ENCODE measurements at regions not wholly inside any gene's neighbourhood (a gene's known extent, or its start where the extent isn't known, plus 50 kb on each side); places are given as distances from the start of the nearest gene placed in this dataset.

DNA sequence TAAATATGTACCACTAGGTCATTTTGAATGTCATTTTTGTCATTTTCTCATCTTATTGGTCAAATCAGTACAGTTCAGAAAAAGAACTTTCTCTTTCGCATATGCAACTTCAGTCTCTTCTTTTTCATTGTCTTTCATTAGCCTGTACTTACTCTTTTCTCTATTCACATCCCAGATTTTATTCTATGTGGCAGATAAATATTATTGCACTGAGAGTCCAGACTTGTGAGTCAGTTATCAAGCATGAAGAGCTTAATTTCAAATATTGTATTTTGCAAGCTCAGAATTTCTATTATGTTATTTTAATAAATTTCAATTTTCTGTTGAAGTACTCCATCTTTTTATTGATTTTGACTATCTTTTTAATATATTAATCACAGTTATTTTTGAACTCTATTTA is 105.2 kb upstream of the PALMD start:
- Histone ChIP-seq H3K9ac (ENCODE audit: low read length) (no peak overlapping the region), H3K14ac (ENCODE audit: low read length in 2 of 2) (no peak overlapping the region), H3K23ac (ENCODE audit: low read length in 2 of 2) (no peak overlapping the region), H2BK5ac (ENCODE audit: low read depth, low read length, poor library complexity, severe bottlenecking) (no peak overlapping the region), H4K8ac (ENCODE audit: low read length) (no peak overlapping the region), H4K91ac (ENCODE audit: low read length) (no peak overlapping the region), H3K4me1 (ENCODE audit: control insufficient read depth, insufficient read depth, low read depth, low read length) (peaks cover 2% of the 10 kb centered on the region), H3K36me3 (ENCODE audit: control insufficient read depth in 1 of 2, insufficient read depth in 2 of 2, low read depth in 1 of 2, low read length in 2 of 2) (no peaks in the 10 kb centered on the region), H2BK120ac (ENCODE audit: low read depth, low read length) (no peak overlapping the region), H2AFZ (ENCODE audit: low read depth, low read length) (no peak overlapping the region), H3K27ac (ENCODE audit: low read length, poor library complexity, severe bottlenecking) (no peak overlapping the region), H2BK15ac (ENCODE audit: low read depth, poor library complexity, severe bottlenecking) (no peak overlapping the region), H3K4me2 (ENCODE audit: low read length, poor library complexity, severe bottlenecking) (no peak overlapping the region), H3K9me3 (ENCODE audit: control insufficient read depth, low read length) (no peaks in the 10 kb centered on the region), H2AK5ac (ENCODE audit: low read length, severe bottlenecking) (no peak overlapping the region), H3K79me1 (replicated peaks; ENCODE audit: low read length, poor library complexity, severe bottlenecking) (no peaks in the 10 kb centered on the region), H3K4me3 (ENCODE audit: insufficient read depth in 1 of 2, low read depth in 1 of 2, low read length in 2 of 2) (no peak overlapping the region), H3K18ac (ENCODE audit: low read depth in 1 of 2, low read length in 2 of 2) (no peak overlapping the region), H3K4ac (ENCODE audit: low read depth in 1 of 2, low read length in 2 of 2) (no peak overlapping the region), H3K27me3 (ENCODE audit: control insufficient read depth in 1 of 2, insufficient read depth in 1 of 2, low read length in 2 of 2) (no peaks in the 10 kb centered on the region), H2BK12ac (ENCODE audit: low read length in 2 of 2) (no peak overlapping the region)
- DNase-seq, result no peak
- no CpG with 5 or more reads among the region's 1 CpG for WGBS

DNA sequence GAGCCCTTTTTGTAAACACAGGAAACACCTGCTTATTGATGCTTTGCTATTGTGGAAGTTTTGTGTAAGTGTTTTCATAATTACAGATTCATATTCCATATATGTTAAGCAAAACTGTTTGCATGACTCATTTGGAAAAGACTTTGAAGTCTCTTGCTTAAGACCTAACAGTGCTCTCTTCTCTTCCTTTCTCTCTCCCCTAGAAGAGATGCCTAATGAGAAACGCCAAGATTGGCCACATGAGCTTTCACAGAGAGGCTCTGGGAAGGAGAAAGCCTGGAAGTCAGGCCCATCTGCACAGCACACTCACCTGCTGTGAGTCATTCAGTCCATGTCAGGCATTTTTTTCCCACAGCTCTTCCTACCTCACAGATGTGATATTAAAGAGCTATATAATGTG is 101.6 kb upstream of the PALMD start:
- Histone ChIP-seq H3K27me3 (ENCODE audit: control insufficient read depth in 1 of 2, insufficient read depth in 1 of 2, low read length in 2 of 2) (no peaks in the 10 kb centered on the region), H2BK120ac (ENCODE audit: low read depth, low read length) (no peak overlapping the region), H3K79me1 (replicated peaks; ENCODE audit: low read length, poor library complexity, severe bottlenecking) (no peaks in the 10 kb centered on the region), H3K9me3 (ENCODE audit: control insufficient read depth, low read length) (no peaks in the 10 kb centered on the region), H3K23ac (ENCODE audit: low read length in 2 of 2) (no peak overlapping the region), H3K27ac (ENCODE audit: low read length, poor library complexity, severe bottlenecking) (no peak overlapping the region), H3K14ac (ENCODE audit: low read length in 2 of 2) (no peak overlapping the region), H4K8ac (ENCODE audit: low read length) (no peak overlapping the region), H2AFZ (ENCODE audit: low read depth, low read length) (no peak overlapping the region), H3K4me2 (ENCODE audit: low read length, poor library complexity, severe bottlenecking) (no peak overlapping the region), H3K4me1 (ENCODE audit: control insufficient read depth, insufficient read depth, low read depth, low read length) (peaks cover 3% of the 10 kb centered on the region), H2AK5ac (ENCODE audit: low read length, severe bottlenecking) (no peak overlapping the region), H3K9ac (ENCODE audit: low read length) (no peak overlapping the region), H2BK5ac (ENCODE audit: low read depth, low read length, poor library complexity, severe bottlenecking) (no peak overlapping the region), H3K36me3 (ENCODE audit: control insufficient read depth in 1 of 2, insufficient read depth in 2 of 2, low read depth in 1 of 2, low read length in 2 of 2) (no peaks in the 10 kb centered on the region), H3K4me3 (ENCODE audit: insufficient read depth in 1 of 2, low read depth in 1 of 2, low read length in 2 of 2) (no peak overlapping the region), H2BK15ac (ENCODE audit: low read depth, poor library complexity, severe bottlenecking) (no peak overlapping the region), H3K4ac (ENCODE audit: low read depth in 1 of 2, low read length in 2 of 2) (no peak overlapping the region), H4K91ac (ENCODE audit: low read length) (no peak overlapping the region), H2BK12ac (ENCODE audit: low read length in 2 of 2) (no peak overlapping the region), H3K18ac (ENCODE audit: low read depth in 1 of 2, low read length in 2 of 2) (no peak overlapping the region)
- WGBS, result 31% methylated on average over 1 of the region's 1 CpG
- DNase-seq, result peak; percentile 50

DNA sequence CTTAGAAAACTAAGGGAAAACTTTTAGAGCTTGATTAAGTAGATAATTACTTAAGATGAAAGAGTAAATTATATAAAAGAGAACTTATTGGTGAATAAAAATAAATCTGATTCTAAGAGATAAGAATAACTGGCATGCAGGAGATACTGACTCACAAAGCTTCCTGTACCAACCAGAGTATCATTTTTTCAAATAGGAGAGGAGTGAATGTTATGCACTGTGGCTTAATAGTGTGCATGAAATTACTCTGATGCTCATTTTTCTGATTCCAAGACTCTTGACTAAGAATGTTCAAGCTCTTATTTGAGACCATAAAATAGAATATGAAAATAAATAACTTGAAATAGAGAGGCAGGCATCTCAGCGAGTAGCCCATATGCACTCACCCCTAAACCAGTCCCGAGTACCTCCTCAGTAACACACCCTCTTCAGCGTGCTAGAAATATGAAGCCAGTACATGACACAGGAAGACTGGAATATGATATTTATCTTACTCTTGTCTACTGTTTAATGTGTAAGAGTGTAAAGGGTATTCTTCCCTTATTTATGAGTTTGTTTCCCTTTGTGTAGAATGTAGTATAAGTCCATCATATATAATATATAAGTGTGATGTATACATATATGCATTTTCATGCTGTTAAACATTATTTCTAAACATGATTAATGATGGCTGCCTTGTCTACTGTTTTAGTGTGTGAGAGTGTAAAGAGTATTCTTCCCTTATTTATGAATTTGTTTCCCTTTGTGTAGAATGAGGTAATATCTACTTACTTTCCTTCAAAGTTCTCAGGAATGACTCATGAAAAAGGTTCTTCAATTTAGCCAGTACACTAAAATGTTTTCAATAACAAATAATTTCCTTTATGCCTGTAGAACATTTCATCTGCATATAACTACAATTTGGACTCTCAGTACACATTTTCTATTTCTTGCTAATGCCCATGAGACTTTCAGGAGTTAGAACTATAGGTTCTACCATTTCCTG is 99.2 kb upstream of the PALMD start:
- Histone ChIP-seq H3K9me3 (ENCODE audit: control insufficient read depth, low read length) (no peaks in the 10 kb centered on the region), H3K4me3 (ENCODE audit: insufficient read depth in 1 of 2, low read depth in 1 of 2, low read length in 2 of 2) (no peak overlapping the region)
- WGBS, result no CpG with 5 or more reads among the region's 3 CpGs

DNA sequence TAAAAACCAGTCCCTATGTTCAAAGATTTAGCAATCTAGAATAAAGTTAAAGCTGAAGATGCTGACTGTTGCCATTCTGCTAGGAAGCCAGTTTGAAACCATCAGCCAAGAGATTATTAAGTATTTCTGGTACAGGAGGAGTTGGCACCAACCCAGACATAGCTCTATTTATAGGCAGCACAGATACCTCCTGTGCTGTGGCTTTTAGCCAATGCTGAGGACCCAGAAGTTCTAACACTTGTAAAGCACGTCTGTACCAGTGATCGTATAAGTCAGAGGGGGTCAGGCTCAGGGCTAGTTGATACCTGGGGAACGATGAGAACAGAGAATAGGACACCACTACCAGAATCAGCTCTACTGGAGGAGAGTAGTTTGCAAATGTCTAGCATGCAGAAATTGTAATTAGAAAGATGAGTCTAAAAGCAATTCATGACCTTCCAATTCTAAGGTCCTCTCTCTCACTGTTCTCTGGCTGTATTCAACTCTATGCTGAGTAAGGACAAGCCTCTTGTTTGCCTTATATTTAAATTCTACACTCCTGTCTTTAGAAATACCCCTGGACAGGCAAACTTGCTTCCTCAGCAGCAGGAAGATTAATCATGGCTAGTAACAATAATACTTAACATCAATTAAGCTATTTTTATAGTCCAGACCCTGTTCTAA is 96.8 kb upstream of the PALMD start:
- Histone ChIP-seq H2AK5ac (ENCODE audit: low read length, severe bottlenecking) (no peak overlapping the region), H3K14ac (ENCODE audit: low read length in 2 of 2) (no peak overlapping the region), H2BK15ac (ENCODE audit: low read depth, poor library complexity, severe bottlenecking) (no peak overlapping the region), H3K4ac (ENCODE audit: low read depth in 1 of 2, low read length in 2 of 2) (no peak overlapping the region), H4K91ac (ENCODE audit: low read length) (no peak overlapping the region), H2BK5ac (ENCODE audit: low read depth, low read length, poor library complexity, severe bottlenecking) (no peak overlapping the region), H2BK12ac (ENCODE audit: low read length in 2 of 2) (no peak overlapping the region), H2BK120ac (ENCODE audit: low read depth, low read length) (no peak overlapping the region), H3K9ac (ENCODE audit: low read length) (no peak overlapping the region), H2AFZ (ENCODE audit: low read depth, low read length) (no peak overlapping the region), H3K36me3 (ENCODE audit: control insufficient read depth in 1 of 2, insufficient read depth in 2 of 2, low read depth in 1 of 2, low read length in 2 of 2) (no peaks in the 10 kb centered on the region), H3K27ac (ENCODE audit: low read length, poor library complexity, severe bottlenecking) (peak overlapping the region; percentile 29), H3K4me1 (ENCODE audit: control insufficient read depth, insufficient read depth, low read depth, low read length) (peaks cover 3% of the 10 kb centered on the region), H3K4me2 (ENCODE audit: low read length, poor library complexity, severe bottlenecking) (no peak overlapping the region), H3K18ac (ENCODE audit: low read depth in 1 of 2, low read length in 2 of 2) (no peak overlapping the region), H4K8ac (ENCODE audit: low read length) (no peak overlapping the region), H3K23ac (ENCODE audit: low read length in 2 of 2) (no peak overlapping the region), H3K79me1 (replicated peaks; ENCODE audit: low read length, poor library complexity, severe bottlenecking) (no peaks in the 10 kb centered on the region), H3K9me3 (ENCODE audit: control insufficient read depth, low read length) (no peaks in the 10 kb centered on the region), H3K4me3 (ENCODE audit: insufficient read depth in 1 of 2, low read depth in 1 of 2, low read length in 2 of 2) (no peak overlapping the region), H3K27me3 (ENCODE audit: control insufficient read depth in 1 of 2, insufficient read depth in 1 of 2, low read length in 2 of 2) (no peaks in the 10 kb centered on the region)
- peak; percentile 43 for DNase-seq
- WGBS, result 73% methylated on average over 3 of the region's 3 CpGs

More for the DNA sequence above, 99.2 kb upstream of the PALMD start:
- Histone ChIP-seq H3K4me1 (ENCODE audit: control insufficient read depth, insufficient read depth, low read depth, low read length) (peaks cover 3% of the 10 kb centered on the region), H3K18ac (ENCODE audit: low read depth in 1 of 2, low read length in 2 of 2) (no peak overlapping the region), H2BK120ac (ENCODE audit: low read depth, low read length) (no peak overlapping the region), H3K4ac (ENCODE audit: low read depth in 1 of 2, low read length in 2 of 2) (no peak overlapping the region), H3K27ac (ENCODE audit: low read length, poor library complexity, severe bottlenecking) (no peak overlapping the region), H2AK5ac (ENCODE audit: low read length, severe bottlenecking) (no peak overlapping the region), H4K91ac (ENCODE audit: low read length) (no peak overlapping the region), H3K14ac (ENCODE audit: low read length in 2 of 2) (no peak overlapping the region), H2BK5ac (ENCODE audit: low read depth, low read length, poor library complexity, severe bottlenecking) (no peak overlapping the region), H3K79me1 (replicated peaks; ENCODE audit: low read length, poor library complexity, severe bottlenecking) (no peaks in the 10 kb centered on the region), H2AFZ (ENCODE audit: low read depth, low read length) (no peak overlapping the region), H3K23ac (ENCODE audit: low read length in 2 of 2) (no peak overlapping the region), H2BK15ac (ENCODE audit: low read depth, poor library complexity, severe bottlenecking) (no peak overlapping the region), H4K8ac (ENCODE audit: low read length) (no peak overlapping the region), H2BK12ac (ENCODE audit: low read length in 2 of 2) (no peak overlapping the region), H3K27me3 (ENCODE audit: control insufficient read depth in 1 of 2, insufficient read depth in 1 of 2, low read length in 2 of 2) (no peaks in the 10 kb centered on the region), H3K9ac (ENCODE audit: low read length) (no peak overlapping the region), H3K4me2 (ENCODE audit: low read length, poor library complexity, severe bottlenecking) (no peak overlapping the region), H3K36me3 (ENCODE audit: control insufficient read depth in 1 of 2, insufficient read depth in 2 of 2, low read depth in 1 of 2, low read length in 2 of 2) (no peaks in the 10 kb centered on the region)
- DNase-seq, result peak; percentile 20
